Pancreas (tissue), 10 donors: ENCODE measurements at regions not wholly inside any gene's neighbourhood (a gene's known extent, or its start where the extent isn't known, plus 50 kb on each side); places are given as distances from the start of the nearest gene placed in this dataset.

ENCODE experiments used
- ATAC-seq, 4 donors: fragments of 200-7000 bp; cut with Tn5 transposase; one replicate each; pipeline versions ENCODE4 v1.8.0 to v1.9.1; 2020; ENCODE audit warnings: mild to moderate bottlenecking in 4 of 4, moderate library complexity in 4 of 4
- DNase-seq, 6 donors: peaks; one replicate each; pipeline ENCODE4 v3.0.0-alpha.2; 2020
- FAIRE-seq: peaks from 2 replicates; lab custom pipeline; 2012; peaks lifted over from hg19 to GRCh38; lab: Jason Lieb, UNC
- H3K27ac ChIP-seq, 4 donors: fragments of 200-600 bp; sonication (generic); 1 replicate in 3 of 4; 2 replicates in 1 of 4; pipeline versions ENCODE4 v1.5.0 to v1.8.0; 2020
- H3K27me3 ChIP-seq, 4 donors: fragments of 200-600 bp; one replicate each; pipeline ENCODE4 v1.8.0; 2021
- H3K36me3 ChIP-seq, 3 donors: fragments of 200-600 bp; sonication (generic) in 1 of 3; one replicate each; pipeline versions ENCODE4 v1.5.0 to v1.8.0; 2020 to 2021
- H3K4me1 ChIP-seq, 3 donors: fragments of 200-600 bp; one replicate each; pipeline ENCODE4 v1.8.0; 2021
- H3K4me3 ChIP-seq, 4 donors: fragments of 200-600 bp; sonication (generic) in 2 of 4; one replicate each; pipeline versions ENCODE4 v1.5.0 to v1.8.0; 2020 to 2021
- H3K9me3 ChIP-seq, 4 donors: fragments of 200-600 bp; one replicate each; pipeline ENCODE4 v1.8.0; 2021
- WGBS, 2 donors: extraction: QIAGEN DNeasy Blood & Tissue Kit; methylation state at CpG; one replicate each; pipeline ENCODE4 v1.1.7; 2013; 5-methylcytosine and 5-hydroxymethylcytosine counted together
- intact Hi-C, 3 donors: fragments of 100-400 bp; cut with DNase I; formaldehyde crosslinking; loops; one replicate each; pipeline versions ENCODE4 v1.11.1 to v1.14.2; 2022
- TF ChIP-seq, protein P1 (sequence below), 4 donors: fragments of 200-600 bp; sonication (generic) in 3 of 4; IDR thresholded peaks; one replicate each; pipeline versions ENCODE4 v1.5.0 to v1.8.0; 2021; ENCODE audit warnings: antibody characterized with exemption in 4 of 4
- donor health status: healthy with polysubstance abuse.
- donor health status: DM: no; HTN: no; CAD: no; lungs with moderate emphysema.
- donor health status: DM: no; HTN: no; CAD: no.
- donor health status: control.
- donor health status: control.
- donor health status: Bipolar disorder and iron deficiency.
- donor health status: DM: yes; HTN: yes; CAD: no.
- donor health status: DM: no; HTN: no; CAD: no.
- donor health status: DM: no; HTN: no; CAD: no.
- donor health status: DM: yes; HTN: yes; CAD: no.

DNA sequence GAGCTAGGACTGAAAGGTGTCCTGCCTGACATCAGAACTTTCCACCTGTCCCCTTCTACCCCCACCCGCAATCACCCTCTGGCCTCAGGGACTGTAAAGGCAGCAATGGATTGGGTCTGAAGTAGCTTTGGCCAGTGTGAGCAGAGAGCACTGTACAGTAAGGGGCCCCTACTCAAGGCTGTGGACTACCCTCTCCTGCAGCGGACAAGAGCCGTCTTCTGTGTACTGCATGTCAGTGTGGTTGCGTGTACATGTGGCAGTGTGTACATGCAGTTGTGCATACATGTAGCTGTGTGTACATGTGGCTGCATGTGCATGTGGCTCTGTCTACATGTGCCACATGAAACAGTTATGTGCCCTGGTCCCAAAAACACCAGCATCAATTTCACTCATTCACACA is 205.9 kb upstream of the LINGO1 start:
- no peak for ATAC-seq
- FAIRE-seq = no peak
- Histone ChIP-seq H3K4me3 (no peak overlapping the region), H3K27ac (no peak overlapping the region), H3K36me3 (no peaks in the 10 kb centered on the region), H3K27me3 (no peaks in the 10 kb centered on the region), H3K4me1 (no peaks in the 10 kb centered on the region), H3K9me3 (no peaks in the 10 kb centered on the region)
- TF ChIP-seq, protein P1, sequence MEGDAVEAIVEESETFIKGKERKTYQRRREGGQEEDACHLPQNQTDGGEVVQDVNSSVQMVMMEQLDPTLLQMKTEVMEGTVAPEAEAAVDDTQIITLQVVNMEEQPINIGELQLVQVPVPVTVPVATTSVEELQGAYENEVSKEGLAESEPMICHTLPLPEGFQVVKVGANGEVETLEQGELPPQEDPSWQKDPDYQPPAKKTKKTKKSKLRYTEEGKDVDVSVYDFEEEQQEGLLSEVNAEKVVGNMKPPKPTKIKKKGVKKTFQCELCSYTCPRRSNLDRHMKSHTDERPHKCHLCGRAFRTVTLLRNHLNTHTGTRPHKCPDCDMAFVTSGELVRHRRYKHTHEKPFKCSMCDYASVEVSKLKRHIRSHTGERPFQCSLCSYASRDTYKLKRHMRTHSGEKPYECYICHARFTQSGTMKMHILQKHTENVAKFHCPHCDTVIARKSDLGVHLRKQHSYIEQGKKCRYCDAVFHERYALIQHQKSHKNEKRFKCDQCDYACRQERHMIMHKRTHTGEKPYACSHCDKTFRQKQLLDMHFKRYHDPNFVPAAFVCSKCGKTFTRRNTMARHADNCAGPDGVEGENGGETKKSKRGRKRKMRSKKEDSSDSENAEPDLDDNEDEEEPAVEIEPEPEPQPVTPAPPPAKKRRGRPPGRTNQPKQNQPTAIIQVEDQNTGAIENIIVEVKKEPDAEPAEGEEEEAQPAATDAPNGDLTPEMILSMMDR (IDR thresholded peaks at IDR 0.05) = no peak
- intact Hi-C loops = no loop called here
- peak in 1 of 6 donors; percentile 13 for DNase-seq
- WGBS, 2 donors = 92 to 99% methylated on average over 4 of the region's 4 CpGs

- DNase-seq (peak in 1 of 6 donors; percentile 44), ATAC-seq (no peak), FAIRE-seq (no peak)
- H3K9me3 ChIP-seq = no peaks in the 10 kb centered on the region
- intact Hi-C loops = no loop called here
- no peaks in the 10 kb centered on the region for H3K27me3 ChIP-seq
- H3K4me3 ChIP-seq = no peak overlapping the region
- TF ChIP-seq, protein P1 (IDR thresholded peaks at IDR 0.05) = no peak
- H3K27ac ChIP-seq = no peak overlapping the region
- no peaks in the 10 kb centered on the region for H3K36me3 ChIP-seq
- 75 to 78% methylated on average over 10 of the region's 10 CpGs for WGBS, 2 donors
- no peaks in the 10 kb centered on the region for H3K4me1 ChIP-seq
Measured at GRCh38 chr15:77838061-77838460, 205.3 kb upstream of the LINGO1 start.

- TF ChIP-seq, protein P1 (IDR thresholded peaks at IDR 0.05) = no peak
- H3K9me3 ChIP-seq = no peaks in the 10 kb centered on the region
- H3K4me3 ChIP-seq = no peak overlapping the region
- H3K27me3 ChIP-seq = no peaks in the 10 kb centered on the region
- no peaks in the 10 kb centered on the region for H3K36me3 ChIP-seq
- WGBS, 2 donors = 87% methylated on average over 6 of the region's 6 CpGs
- FAIRE-seq (no peak), DNase-seq (peak in 1 of 6 donors; percentile 44), ATAC-seq (no peak)
- H3K27ac ChIP-seq = no peak overlapping the region
- H3K4me1 ChIP-seq = no peaks in the 10 kb centered on the region
- intact Hi-C loops = no loop called here
Measured at GRCh38 chr15:77837649-77838025, 204.9 kb upstream of the LINGO1 start.

- Histone ChIP-seq H3K9me3 (no peaks in the 10 kb centered on the region), H3K36me3 (no peaks in the 10 kb centered on the region), H3K4me3 (no peak overlapping the region), H3K27ac (no peak overlapping the region), H3K4me1 (no peaks in the 10 kb centered on the region), H3K27me3 (no peaks in the 10 kb centered on the region)
- TF ChIP-seq, protein P1 (IDR thresholded peaks at IDR 0.05) = no peak
- FAIRE-seq = no peak
- no peak for ATAC-seq
- intact Hi-C loops = no loop called here
- WGBS, 2 donors = 54 to 57% methylated on average over 12 of the region's 12 CpGs
- peak in 1 of 6 donors; percentile 18 for DNase-seq
Measured at GRCh38 chr15:77836906-77837648, 204.4 kb upstream of the LINGO1 start.

GRCh38 chr15:77836121-77836692 is 203.5 kb upstream of the LINGO1 start:
- FAIRE-seq (no peak), ATAC-seq (no peak), DNase-seq (peak in 1 of 6 donors; percentile 33)
- Histone ChIP-seq H3K9me3 (no peaks in the 10 kb centered on the region), H3K27me3 (no peaks in the 10 kb centered on the region), H3K27ac (no peak overlapping the region), H3K4me3 (no peak overlapping the region), H3K36me3 (no peaks in the 10 kb centered on the region), H3K4me1 (no peaks in the 10 kb centered on the region)
- 44 to 49% methylated on average over 6 of the region's 6 CpGs for WGBS, 2 donors
- intact Hi-C loops = no loop called here
- TF ChIP-seq, protein P1 (IDR thresholded peaks at IDR 0.05) = no peak
